OCI-LY3 (cell line): ENCODE measurements at regions not wholly inside any gene's neighbourhood (a gene's known extent, or its start where the extent isn't known, plus 50 kb on each side); places are given as distances from the start of the nearest gene placed in this dataset.
"Not testable (repeated sequence)": the region's sequence is repeated elsewhere in the genome, so short reads cannot be mapped to it uniquely, and the experiment has no call there.

Experiments
- EZH2phosphoT487 ChIP-seq: fragments of 200-600 bp; shearing (Covaris generic); IDR thresholded peaks from 2 replicates; pipeline ENCODE4 v1.6.1; 2018; ENCODE audit warnings: antibody characterized with exemption, mixed run types, low read depth
- TF ChIP-seq, protein P1 (sequence below): fragments of 200-600, 300-600 bp; sonication (generic); IDR thresholded peaks from 2 replicates; pipeline ENCODE4 v1.5.1; 2014; ENCODE audit warnings: antibody characterized with exemption, low read length, low read depth

DNA sequence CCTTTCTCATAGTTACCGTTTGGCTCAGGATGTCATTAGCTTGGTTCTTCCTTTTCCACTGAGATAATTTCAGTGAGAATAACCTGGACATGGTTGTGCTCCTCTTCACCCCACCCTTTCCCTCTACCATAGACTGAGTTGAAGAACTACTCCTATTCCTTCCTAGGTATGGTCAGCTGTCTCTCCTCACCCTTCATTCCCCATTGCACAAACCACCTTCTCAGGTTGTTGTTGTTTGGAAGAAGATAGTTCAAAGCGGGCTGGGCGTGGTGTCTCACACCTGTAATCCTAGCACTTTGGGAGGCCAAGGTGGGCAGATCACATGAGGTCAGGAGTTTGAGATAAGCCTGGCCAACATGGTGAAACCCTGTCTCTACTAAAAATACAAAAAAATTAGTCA lies 168.0 kb upstream of the TBL1XR1 start:
- TF ChIP-seq, protein P1, sequence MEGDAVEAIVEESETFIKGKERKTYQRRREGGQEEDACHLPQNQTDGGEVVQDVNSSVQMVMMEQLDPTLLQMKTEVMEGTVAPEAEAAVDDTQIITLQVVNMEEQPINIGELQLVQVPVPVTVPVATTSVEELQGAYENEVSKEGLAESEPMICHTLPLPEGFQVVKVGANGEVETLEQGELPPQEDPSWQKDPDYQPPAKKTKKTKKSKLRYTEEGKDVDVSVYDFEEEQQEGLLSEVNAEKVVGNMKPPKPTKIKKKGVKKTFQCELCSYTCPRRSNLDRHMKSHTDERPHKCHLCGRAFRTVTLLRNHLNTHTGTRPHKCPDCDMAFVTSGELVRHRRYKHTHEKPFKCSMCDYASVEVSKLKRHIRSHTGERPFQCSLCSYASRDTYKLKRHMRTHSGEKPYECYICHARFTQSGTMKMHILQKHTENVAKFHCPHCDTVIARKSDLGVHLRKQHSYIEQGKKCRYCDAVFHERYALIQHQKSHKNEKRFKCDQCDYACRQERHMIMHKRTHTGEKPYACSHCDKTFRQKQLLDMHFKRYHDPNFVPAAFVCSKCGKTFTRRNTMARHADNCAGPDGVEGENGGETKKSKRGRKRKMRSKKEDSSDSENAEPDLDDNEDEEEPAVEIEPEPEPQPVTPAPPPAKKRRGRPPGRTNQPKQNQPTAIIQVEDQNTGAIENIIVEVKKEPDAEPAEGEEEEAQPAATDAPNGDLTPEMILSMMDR, result not testable (repeated sequence)
- TF ChIP-seq EZH2phosphoT487, result not testable (repeated sequence)
